GM12878 (cell line): ENCODE measurements at regions not wholly inside any gene's neighbourhood (a gene's known extent, or its start where the extent isn't known, plus 50 kb on each side); places are given as distances from the start of the nearest gene placed in this dataset.

Source experiments
- ATAC-seq: fragments of 200-7000 bp; cut with Tn5 transposase; 3 replicates; pipeline ENCODE4 v1.9.1; 2020; ENCODE audit warnings: mild to moderate bottlenecking, moderate library complexity
- BruUV-seq: library from RNA; stranded (reverse); fragments of 400-500 nt; replicated peaks from 2 replicates; lab custom pipeline; 2021; lab: Mats Ljungman, UMichigan
- CTCF ChIA-PET: fragments of 300-600 bp; sonication (Branson Sonifier 250); formaldehyde crosslinking; extraction: SDS; loops from one replicate; lab custom pipeline; 2021; ENCODE audit warnings: inconsistent platforms; lab: Yijun Ruan, JAX
- POLR2A ChIA-PET: fragments of 350-600 bp; formaldehyde crosslinking; extraction: SDS; loops from one replicate; lab custom pipeline; 2021; ENCODE audit warnings: inconsistent platforms; lab: Charles Lee
- RAD21 ChIA-PET: fragments of 300-600 bp; sonication (Branson Sonifier 250); formaldehyde crosslinking; loops from one replicate; lab custom pipeline; 2023; ENCODE audit warnings: antibody characterized with exemption; ENCODE audit not compliant: unreplicated experiment; lab: Charles Lee
- SMC1A ChIA-PET: fragments of 300-600 bp; sonication (Branson Sonifier 250); formaldehyde crosslinking; loops from one replicate; lab custom pipeline; 2023; ENCODE audit not compliant: unreplicated experiment, uncharacterized antibody; lab: Charles Lee
- DNase-seq: peaks from one replicate; pipeline ENCODE4 v3.0.0-alpha.2; 2011; ENCODE audit warnings: low read depth, low spot score
- FAIRE-seq: peaks from 3 replicates; lab custom pipeline; 2011; peaks lifted over from hg19 to GRCh38; lab: Jason Lieb, UNC
- H2AFZ ChIP-seq: 2 replicates; pipeline ENCODE4 v1.6.0; 2011; ENCODE audit warnings: low read depth, low read length, control low read depth; ENCODE audit not compliant: control insufficient read depth
- H3K27ac ChIP-seq: 2 replicates; pipeline ENCODE4 v1.5.1; 2011; ENCODE audit warnings: control low read depth; ENCODE audit not compliant: control insufficient read depth, insufficient read depth
- H3K27me3 ChIP-seq, 2 experiments: replicated peaks in 1 of 2; 2 replicates each; pipeline versions ENCODE4 v1.6.0 to v1.6.1; 2011; ENCODE audit warnings: low read length in 1 of 2; ENCODE audit not compliant: control insufficient read depth in 2 of 2, insufficient read depth in 2 of 2
- H3K36me3 ChIP-seq, 2 experiments: 2 replicates each; pipeline ENCODE4 v1.5.1; 2011; ENCODE audit warnings: low read length in 1 of 2; ENCODE audit not compliant: control insufficient read depth in 2 of 2, insufficient read depth in 2 of 2
- H3K4me1 ChIP-seq: 2 replicates; pipeline ENCODE4 v1.6.1; 2011; ENCODE audit warnings: mild to moderate bottlenecking, low read length, moderate library complexity, mixed read lengths; ENCODE audit not compliant: control insufficient read depth, insufficient read depth
- H3K4me2 ChIP-seq: 2 replicates; pipeline ENCODE4 v1.6.0; 2011; ENCODE audit warnings: control low read depth; ENCODE audit not compliant: control insufficient read depth, insufficient read depth
- H3K4me3 ChIP-seq: fragments of 200-600 bp; sonication (generic); 2 replicates; pipeline ENCODE4 v1.5.1; 2016
- H3K79me2 ChIP-seq: 2 replicates; pipeline ENCODE4 v1.6.0; 2011; ENCODE audit warnings: low read length; ENCODE audit not compliant: control insufficient read depth, insufficient read depth
- H3K9ac ChIP-seq: 2 replicates; pipeline ENCODE4 v1.8.0; 2011; ENCODE audit warnings: low read length, control low read depth, mixed read lengths; ENCODE audit not compliant: control insufficient read depth, insufficient read depth
- H3K9me3 ChIP-seq: replicated peaks from 3 replicates; pipeline ENCODE4 v1.5.1; 2011; ENCODE audit warnings: mild to moderate bottlenecking, low read length; ENCODE audit not compliant: control insufficient read depth, insufficient read depth
- H4K20me1 ChIP-seq: 2 replicates; pipeline ENCODE4 v1.6.0; 2011; ENCODE audit not compliant: control insufficient read depth, insufficient read depth
- CREM ChIP-seq: IDR thresholded peaks from 2 replicates; pipeline ENCODE4 v1.6.1; 2014; ENCODE audit warnings: antibody characterized with exemption, low read depth
- EED ChIP-seq: sonication (generic); IDR thresholded peaks from 2 replicates; pipeline ENCODE4 v1.6.1; 2016; ENCODE audit warnings: antibody characterized with exemption, low read depth
- NR2C2 ChIP-seq: IDR thresholded peaks from 2 replicates; pipeline ENCODE4 v1.6.1; 2011; ENCODE audit warnings: borderline replicate concordance, low read depth; ENCODE audit not compliant: control insufficient read depth, insufficient read length
- RB1 ChIP-seq: fragments of 450-650 bp; formaldehyde crosslinking; IDR thresholded peaks from 2 replicates; pipeline ENCODE4 v1.6.1; 2017; ENCODE audit warnings: mild to moderate bottlenecking, borderline replicate concordance
- SIX5 ChIP-seq: IDR thresholded peaks from 2 replicates; pipeline ENCODE4 v1.6.1; 2011; ENCODE audit warnings: mild to moderate bottlenecking, low read depth, low read length, moderate library complexity; ENCODE audit not compliant: severe bottlenecking
- SMARCA5 ChIP-seq: fragments of 450-650 bp; IDR thresholded peaks from 2 replicates; pipeline ENCODE4 v1.6.1; 2017; ENCODE audit warnings: mild to moderate bottlenecking
- SUPT20H ChIP-seq: IDR thresholded peaks from 2 replicates; pipeline ENCODE4 v1.6.1; 2011; ENCODE audit warnings: low read depth, mild to moderate bottlenecking, low read length, moderate library complexity, borderline replicate concordance; ENCODE audit not compliant: control insufficient read depth
- ZBTB4 ChIP-seq: fragments of 450-650 bp; formaldehyde crosslinking; IDR thresholded peaks from 2 replicates; pipeline ENCODE4 v1.4.0; 2022; ENCODE audit warnings: mild to moderate bottlenecking, moderate library complexity
- ZNF622 ChIP-seq: fragments of 450-650 bp; IDR thresholded peaks from 2 replicates; pipeline ENCODE4 v1.6.1; 2017; ENCODE audit warnings: mild to moderate bottlenecking, inconsistent platforms
- WGBS: methylation state at CpG from one replicate; pipeline ENCODE4 v1.1.6; 2016; ENCODE audit warnings: low lambda C conversion rate; ENCODE audit not compliant: insufficient replicate concordance, insufficient coverage; ENCODE audit errors: missing lambda C conversion rate; 5-methylcytosine and 5-hydroxymethylcytosine counted together
- in situ Hi-C: fragments of 300-500 bp; cut with MboI; formaldehyde crosslinking; loops from 9 replicates; pipeline ENCODE4 v1.14.3; 2018; ENCODE audit warnings: mixed read lengths
- intact Hi-C: fragments of 100-400 bp; cut with micrococcal nuclease; formaldehyde crosslinking; loops from one replicate; pipeline ENCODE4 v1.14.2; 2022; ENCODE audit not compliant: unreplicated experiment

- Histone ChIP-seq H4K20me1 (no peaks in the 10 kb centered on the region), H3K27ac (no peak overlapping the region), H3K4me3 (no peak overlapping the region), H3K9ac (no peak overlapping the region), H3K4me1 (peaks cover 5% of the 10 kb centered on the region; the same call in 1 of the 2 replicates), H3K4me2 (no peak overlapping the region), H3K79me2 (no peaks in the 10 kb centered on the region), H2AFZ (no peak overlapping the region)
- RAD21 ChIA-PET, result no interaction called here
- CTCF ChIA-PET, result no interaction called here
- POLR2A ChIA-PET, result no interaction called here
- SMC1A ChIA-PET, result no interaction called here
- in situ Hi-C loops, result no loop called here
- ATAC-seq, result no peak
- TF ChIP-seq NR2C2 (no peak), ZNF622 (no peak), CREM (no peak)
- TF ChIP-seq, all 136 proteins: peak for 0
- FAIRE-seq (no peak), DNase-seq (no peak)
- 0 out of 4 replicates have a peak, but pooled peaks cover 0 to 5% of the 10 kb centered on the region in 2 experiments for H3K27me3 ChIP-seq
- intact Hi-C loops, result no loop called here
- no peaks in the 10 kb centered on the region for H3K9me3 ChIP-seq
- WGBS, result 63% methylated on average over 3 of the region's 3 CpGs
- BruUV-seq, result no TSS peak
- H3K36me3 ChIP-seq, result no peaks in the 10 kb centered on the region
These were observed 141.9 kb upstream of the SLC7A14 start for GRCh38 chr3:170727754-170728153.

- Histone ChIP-seq H3K9ac (no peak overlapping the region), H3K27ac (no peak overlapping the region), H3K4me2 (no peak overlapping the region), H3K36me3 (no peaks in the 10 kb centered on the region), H2AFZ (no peak overlapping the region), H3K79me2 (no peaks in the 10 kb centered on the region), H3K9me3 (no peaks in the 10 kb centered on the region), H3K4me3 (no peak overlapping the region), H3K4me1 (peaks cover 5% of the 10 kb centered on the region; the same call in 1 of the 2 replicates), H4K20me1 (no peaks in the 10 kb centered on the region), H3K27me3 (0 out of 4 replicates have a peak, but pooled peaks cover 0 to 5% of the 10 kb centered on the region in 2 experiments)
- BruUV-seq, result no TSS peak
- FAIRE-seq (no peak), DNase-seq (no peak), ATAC-seq (no peak)
- intact Hi-C loops (no loop called here), in situ Hi-C loops (no loop called here)
- TF ChIP-seq EED, result no peak
- no peak for TF ChIP-seq RB1
- TF ChIP-seq SUPT20H, result no peak
- no peak for TF ChIP-seq SIX5
- no peak for TF ChIP-seq SMARCA5
- TF ChIP-seq ZBTB4 (CRISPR knock-in tag), result no peak
- ChIA-PET SMC1A (no interaction called here), RAD21 (no interaction called here), POLR2A (no interaction called here), CTCF (no interaction called here)
- 15% methylated on average over 2 of the region's 2 CpGs for WGBS
These were observed 141.2 kb upstream of the SLC7A14 start for GRCh38 chr3:170726976-170727661.
